ENCODE measurements at regions not wholly inside any gene's neighbourhood (a gene's known extent, or its start where the extent isn't known, plus 50 kb on each side); places are given as distances from the start of the nearest gene placed in this dataset.

- no peaks in the 10 kb centered on the region for H3K36me3 Mint-ChIP-seq (ENCODE audit: low read depth)
- TF ChIP-seq CTCF (IDR thresholded peaks at IDR 0.05): no peak
- no peaks in the 10 kb centered on the region for H3K27me3 Mint-ChIP-seq
- POLR2A ChIA-PET: no interaction called here
- intact Hi-C loops (cut with micrococcal nuclease): no loop called here
- H3K27ac Mint-ChIP-seq: no peak overlapping the region
- H3K9me3 Mint-ChIP-seq: peaks cover 5% of the 10 kb centered on the region
- CTCF ChIA-PET: no interaction called here
- no peak for ATAC-seq (ENCODE audit: low read depth)
- DNase-seq: no peak
- H3K4me1 Mint-ChIP-seq: no peaks in the 10 kb centered on the region
- H3K4me3 Mint-ChIP-seq: no peak overlapping the region
Observed at GRCh38 chr16:76797457-76797856, 393.5 kb upstream of the MON1B start.

- no peak for DNase-seq
- POLR2A ChIA-PET: no interaction called here
- H3K4me1 Mint-ChIP-seq: no peaks in the 10 kb centered on the region
Observed at GRCh38 chr16:76800196-76800595, 390.8 kb upstream of the MON1B start.

GRCh38 chr16:76801357-76801756 lies 389.6 kb upstream of the MON1B start:
- CTCF ChIA-PET: no interaction called here
- no peak overlapping the region for H3K4me3 Mint-ChIP-seq

More at GRCh38 chr16:76800196-76800595, 390.8 kb upstream of the MON1B start:
- ATAC-seq (ENCODE audit: low read depth): no peak
- H3K27me3 Mint-ChIP-seq: no peaks in the 10 kb centered on the region
- TF ChIP-seq CTCF (IDR thresholded peaks at IDR 0.05): no peak
- H3K27ac Mint-ChIP-seq: no peak overlapping the region
- intact Hi-C loops (cut with micrococcal nuclease): no loop called here
- CTCF ChIA-PET: no interaction called here
- no peaks in the 10 kb centered on the region for H3K36me3 Mint-ChIP-seq (ENCODE audit: low read depth)
- peaks cover 5% of the 10 kb centered on the region for H3K9me3 Mint-ChIP-seq
- H3K4me3 Mint-ChIP-seq: no peak overlapping the region

GRCh38 chr16:76816475-76816874 lies 374.5 kb upstream of the MON1B start:
- Mint-ChIP-seq H3K36me3 (ENCODE audit: low read depth) (no peaks in the 10 kb centered on the region), H3K27ac (no peak overlapping the region), H3K27me3 (no peaks in the 10 kb centered on the region), H3K4me3 (no peak overlapping the region), H3K9me3 (no peaks in the 10 kb centered on the region), H3K4me1 (no peaks in the 10 kb centered on the region)
- CTCF ChIA-PET: no interaction called here
- TF ChIP-seq CTCF (IDR thresholded peaks at IDR 0.05): no peak
- POLR2A ChIA-PET: no interaction called here
- no peak for ATAC-seq (ENCODE audit: low read depth)
- intact Hi-C loops (cut with micrococcal nuclease): no loop called here
- no peak for DNase-seq

More at GRCh38 chr16:76801357-76801756, 389.6 kb upstream of the MON1B start:
- no peaks in the 10 kb centered on the region for H3K4me1 Mint-ChIP-seq
- intact Hi-C loops (cut with micrococcal nuclease): no loop called here
- no peak overlapping the region for H3K27ac Mint-ChIP-seq
- H3K9me3 Mint-ChIP-seq: peaks cover 5% of the 10 kb centered on the region
- DNase-seq: no peak
- no peak for ATAC-seq (ENCODE audit: low read depth)
- H3K36me3 Mint-ChIP-seq (ENCODE audit: low read depth): no peaks in the 10 kb centered on the region
- H3K27me3 Mint-ChIP-seq: no peaks in the 10 kb centered on the region
- POLR2A ChIA-PET: no interaction called here
- no peak for TF ChIP-seq CTCF (IDR thresholded peaks at IDR 0.05)

GRCh38 chr16:76818606-76819181 lies 372.3 kb upstream of the MON1B start:
- H3K9me3 Mint-ChIP-seq: no peaks in the 10 kb centered on the region
- no peak for TF ChIP-seq CTCF (IDR thresholded peaks at IDR 0.05)
- H3K27ac Mint-ChIP-seq: no peak overlapping the region
- H3K4me3 Mint-ChIP-seq: no peak overlapping the region
- no peaks in the 10 kb centered on the region for H3K36me3 Mint-ChIP-seq (ENCODE audit: low read depth)
- DNase-seq (no peak), ATAC-seq (ENCODE audit: low read depth) (no peak)
- ChIA-PET POLR2A (no interaction called here), CTCF (no interaction called here)
- intact Hi-C loops (cut with micrococcal nuclease): no loop called here
- no peaks in the 10 kb centered on the region for H3K27me3 Mint-ChIP-seq
- H3K4me1 Mint-ChIP-seq: no peaks in the 10 kb centered on the region

All from activated B cell treated with CpG ODN at 0.5 μM for 24 hours (primary cell).